T-helper 2 cell treated with Interferon-gamma antibody and Interleukin-4, amounts not matched to agents 5 μg/mL and 100 μg/mL, for 36 hours (primary cell): ENCODE measurements at regions not wholly inside any gene's neighbourhood (a gene's known extent, or its start where the extent isn't known, plus 50 kb on each side); places are given as distances from the start of the nearest gene placed in this dataset.
"Not testable (repeated sequence)": the region's sequence is repeated elsewhere in the genome, so short reads cannot be mapped to it uniquely, and the experiment has no call there.

Source experiments
- DNase-seq: peaks from one replicate; pipeline ENCODE4 v3.0.0; 2021; ENCODE audit warnings: low spot score
- H3K27ac Mint-ChIP-seq: one replicate; pipeline ENCODE4 v1.8.0; 2021; ENCODE audit warnings: mild to moderate bottlenecking, mixed read lengths
- H3K27me3 Mint-ChIP-seq: one replicate; pipeline ENCODE4 v1.8.0; 2021; ENCODE audit warnings: low read depth, mixed read lengths
- H3K36me3 Mint-ChIP-seq: one replicate; pipeline ENCODE4 v1.8.0; 2021; ENCODE audit warnings: low read depth, mixed read lengths
- H3K4me1 Mint-ChIP-seq: one replicate; pipeline ENCODE4 v1.8.0; 2021; ENCODE audit warnings: low read depth, mixed read lengths
- H3K4me3 Mint-ChIP-seq: one replicate; pipeline ENCODE4 v1.8.0; 2022; ENCODE audit warnings: mild to moderate bottlenecking, moderate library complexity, mixed read lengths
- H3K9me3 Mint-ChIP-seq: one replicate; pipeline ENCODE4 v1.8.0; 2021; ENCODE audit warnings: mixed read lengths

DNA sequence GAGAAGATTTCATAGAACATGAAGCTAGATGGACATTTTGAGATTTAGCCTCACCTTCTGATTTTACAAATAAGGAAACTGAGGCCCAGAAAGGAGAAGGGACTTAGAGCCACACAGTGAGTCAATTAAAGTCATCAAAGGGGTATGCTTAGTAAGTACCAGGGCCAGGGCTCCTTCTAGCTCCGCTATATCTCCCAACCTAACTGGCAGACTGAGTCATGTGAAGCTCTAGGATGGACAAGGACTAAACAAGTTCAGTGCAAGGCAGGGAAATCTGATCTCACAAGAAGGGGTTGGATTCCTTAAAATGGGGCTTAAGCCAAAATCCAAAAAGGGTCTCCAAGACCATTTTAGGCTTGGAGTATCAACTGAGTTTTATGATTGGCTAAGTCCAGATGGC is 215.8 kb downstream of the PHLDA1 start:
- H3K9me3 Mint-ChIP-seq, result no peaks in the 10 kb centered on the region
- no peaks in the 10 kb centered on the region for H3K36me3 Mint-ChIP-seq
- peaks cover 11% of the 10 kb centered on the region for H3K4me1 Mint-ChIP-seq
- H3K27ac Mint-ChIP-seq, result no peak overlapping the region
- DNase-seq, result no peak
- peaks cover 13% of the 10 kb centered on the region for H3K27me3 Mint-ChIP-seq
- no peak overlapping the region for H3K4me3 Mint-ChIP-seq

DNA sequence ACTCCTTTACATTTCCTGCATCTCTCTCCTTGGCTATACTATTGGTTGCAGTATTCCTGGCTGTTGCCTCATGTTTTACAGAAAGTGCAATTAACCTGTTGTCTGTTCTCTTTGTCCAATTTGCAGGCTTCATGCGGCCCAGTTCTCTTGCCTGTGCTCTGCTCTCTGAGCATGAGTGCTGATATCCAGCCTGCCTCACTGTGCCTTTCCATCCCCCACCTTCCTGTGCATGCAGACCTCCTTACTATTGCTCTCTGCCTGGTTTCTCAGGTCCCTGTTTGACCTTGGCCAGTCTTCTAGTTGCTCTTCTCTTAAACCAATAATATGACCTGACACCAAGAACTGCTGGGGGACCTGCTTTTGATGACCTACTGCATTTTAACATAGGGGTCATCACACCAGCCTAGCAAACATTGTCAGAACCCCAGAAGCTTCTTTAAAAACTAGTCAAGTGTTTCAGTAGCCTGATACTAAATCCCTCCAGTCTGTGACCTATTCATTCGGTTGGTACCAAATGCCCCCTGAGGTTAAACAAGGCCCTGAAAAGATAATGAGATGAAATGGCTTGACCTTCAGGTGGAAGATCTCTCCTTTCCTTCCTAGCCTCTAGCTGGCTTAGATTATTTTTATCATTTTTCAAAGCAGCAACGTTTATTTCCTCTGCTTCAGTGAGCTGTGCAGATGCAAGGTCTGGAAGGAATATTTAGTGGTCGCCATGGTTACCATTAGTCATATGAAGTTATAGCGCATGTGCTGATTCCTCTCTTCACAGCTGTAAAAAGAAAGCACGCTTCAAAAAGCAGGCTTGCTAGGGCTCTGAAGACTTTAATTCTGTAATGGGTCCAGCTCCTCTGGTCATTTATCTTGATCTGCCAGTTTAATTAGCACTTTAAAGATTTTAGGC is 216.5 kb downstream of the PHLDA1 start:
- no peaks in the 10 kb centered on the region for H3K9me3 Mint-ChIP-seq
- H3K36me3 Mint-ChIP-seq, result no peaks in the 10 kb centered on the region
- H3K4me1 Mint-ChIP-seq, result peaks cover 11% of the 10 kb centered on the region
- no peak for DNase-seq
- H3K27me3 Mint-ChIP-seq, result peaks cover 11% of the 10 kb centered on the region
- no peak overlapping the region for H3K4me3 Mint-ChIP-seq
- no peak overlapping the region for H3K27ac Mint-ChIP-seq

DNA sequence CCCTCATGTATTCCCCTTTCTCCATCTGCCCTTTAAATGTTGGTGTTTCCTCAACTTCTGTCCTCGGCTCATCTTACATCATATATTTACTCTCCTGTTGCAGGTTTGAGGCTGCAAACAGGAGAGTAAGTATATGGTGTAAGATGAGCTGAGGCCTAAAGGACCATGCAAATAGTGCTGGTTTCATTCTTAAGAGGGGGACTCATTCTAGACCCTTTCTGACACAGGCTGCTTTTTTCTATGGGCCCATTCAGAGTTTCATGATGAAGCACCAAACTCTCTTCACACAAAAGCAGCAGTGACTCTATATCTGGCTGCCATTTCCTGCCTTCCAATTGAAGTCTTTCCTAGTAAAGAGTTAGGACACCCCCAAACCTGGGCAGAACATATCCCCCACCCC is 218.5 kb downstream of the PHLDA1 start:
- no peak overlapping the region for H3K4me3 Mint-ChIP-seq
- no peak for DNase-seq
- H3K4me1 Mint-ChIP-seq, result peaks cover 11% of the 10 kb centered on the region

DNA sequence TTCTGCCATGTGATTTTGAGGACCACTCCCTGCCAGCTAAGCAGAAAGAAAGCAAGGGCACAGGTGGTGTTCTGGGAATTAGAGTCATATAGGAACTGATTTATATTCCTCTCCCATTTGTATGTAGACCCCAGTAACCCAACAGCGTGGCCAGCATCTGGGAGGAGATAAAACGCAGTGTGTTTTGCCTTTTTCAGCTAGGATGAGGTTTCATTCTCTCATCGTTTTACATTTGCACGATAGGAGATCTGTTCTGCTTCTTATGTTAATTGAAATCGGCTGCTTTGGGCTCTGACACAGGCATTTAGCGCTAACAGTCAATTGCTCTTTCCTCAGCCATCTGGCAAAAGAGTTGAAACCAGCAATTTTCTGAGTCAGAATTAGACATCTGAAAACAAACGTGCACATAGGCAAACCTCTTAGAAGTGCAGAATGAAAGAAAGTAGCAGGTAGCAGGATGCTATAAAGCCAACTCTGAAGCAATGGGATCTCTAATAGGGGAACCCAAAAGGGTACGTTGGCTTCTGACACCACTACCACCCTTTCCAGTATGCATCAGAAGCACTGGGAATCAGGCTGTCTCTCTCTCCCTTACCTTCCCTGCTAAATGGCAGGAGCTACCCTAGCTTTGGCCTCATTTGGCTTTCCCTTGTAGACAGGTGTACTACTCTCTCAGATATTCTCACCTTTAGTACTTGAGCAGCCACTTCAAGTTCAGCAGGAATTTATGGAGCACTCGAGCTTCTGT is 219.1 kb downstream of the PHLDA1 start:
- Mint-ChIP-seq H3K36me3 (no peaks in the 10 kb centered on the region), H3K4me1 (peaks cover 11% of the 10 kb centered on the region), H3K27ac (no peak overlapping the region), H3K4me3 (no peak overlapping the region), H3K9me3 (peaks cover 16% of the 10 kb centered on the region), H3K27me3 (peaks cover 8% of the 10 kb centered on the region)
- no peak for DNase-seq

More for the DNA sequence above, 218.5 kb downstream of the PHLDA1 start:
- no peak overlapping the region for H3K27ac Mint-ChIP-seq
- peaks cover 15% of the 10 kb centered on the region for H3K9me3 Mint-ChIP-seq
- peaks cover 8% of the 10 kb centered on the region for H3K27me3 Mint-ChIP-seq
- no peaks in the 10 kb centered on the region for H3K36me3 Mint-ChIP-seq

DNA sequence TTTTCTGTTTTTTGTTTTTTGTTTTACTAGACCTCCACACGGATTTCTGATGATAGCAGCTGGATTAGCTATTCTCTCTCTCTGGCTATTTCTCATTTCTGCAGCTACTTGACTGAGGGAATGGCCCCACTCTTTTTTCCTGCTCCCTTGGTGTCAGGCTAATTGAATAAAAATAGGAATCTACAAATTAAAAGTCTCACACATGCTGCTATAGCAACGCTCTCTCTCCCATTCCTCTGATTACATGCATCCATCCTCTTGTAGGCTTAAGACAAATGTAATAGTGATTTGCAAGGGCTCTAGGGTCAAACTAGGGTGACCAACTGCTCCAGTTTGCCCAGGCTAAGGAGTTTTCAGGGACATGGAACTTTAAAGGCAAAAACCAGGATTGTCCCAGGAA is 221.8 kb downstream of the PHLDA1 start:
- Mint-ChIP-seq H3K27me3 (peaks cover 8% of the 10 kb centered on the region), H3K27ac (no peak overlapping the region), H3K36me3 (no peaks in the 10 kb centered on the region), H3K4me3 (no peak overlapping the region), H3K4me1 (peaks cover 6% of the 10 kb centered on the region), H3K9me3 (peaks cover 16% of the 10 kb centered on the region)
- DNase-seq, result no peak

DNA sequence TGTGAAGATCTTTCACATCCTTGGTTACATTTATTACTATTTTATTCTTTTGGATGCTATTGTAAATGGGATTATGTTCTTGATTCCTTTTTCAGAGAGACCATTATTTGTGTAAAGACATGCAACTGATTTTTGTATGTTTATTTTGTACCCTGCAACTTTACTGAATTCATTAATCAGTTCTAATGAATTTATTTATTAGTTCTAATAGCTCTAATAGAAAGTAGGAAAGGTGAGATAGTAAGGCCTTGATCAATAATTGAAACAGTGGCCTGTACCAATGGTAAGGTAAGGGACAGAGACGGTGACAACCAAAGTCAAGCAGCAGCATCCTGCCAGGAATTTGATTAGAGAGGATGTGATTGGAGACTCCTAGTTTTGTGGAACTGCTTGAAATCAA is 224.1 kb downstream of the PHLDA1 start:
- Mint-ChIP-seq H3K27me3 (peaks cover 8% of the 10 kb centered on the region), H3K36me3 (no peaks in the 10 kb centered on the region), H3K4me3 (no peak overlapping the region), H3K9me3 (peaks cover 16% of the 10 kb centered on the region), H3K27ac (no peak overlapping the region), H3K4me1 (peaks cover 6% of the 10 kb centered on the region)
- DNase-seq, result no peak

DNA sequence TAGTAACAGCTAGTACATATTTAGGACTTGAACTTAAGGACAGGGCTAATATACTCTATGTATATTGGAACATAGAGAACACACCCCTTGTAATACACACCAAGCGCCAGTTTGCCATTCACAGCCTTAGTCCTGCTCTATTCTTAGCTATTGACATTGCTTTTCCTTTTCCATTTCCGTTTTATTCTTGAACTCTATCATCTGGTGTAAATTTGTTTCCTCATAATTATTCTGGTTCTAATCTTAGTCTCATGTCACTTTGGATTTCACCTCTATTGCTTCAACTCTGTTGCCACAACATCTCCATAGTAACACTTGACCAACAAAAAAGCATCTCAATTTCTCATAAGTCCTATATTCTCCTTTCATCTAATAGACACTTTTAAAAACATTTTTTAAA is 225.7 kb downstream of the PHLDA1 start:
- H3K27me3 Mint-ChIP-seq, result peaks cover 7% of the 10 kb centered on the region
- no peaks in the 10 kb centered on the region for H3K36me3 Mint-ChIP-seq
- no peak overlapping the region for H3K4me3 Mint-ChIP-seq
- DNase-seq, result no peak
- H3K27ac Mint-ChIP-seq, result no peak overlapping the region
- no peaks in the 10 kb centered on the region for H3K4me1 Mint-ChIP-seq
- H3K9me3 Mint-ChIP-seq, result peaks cover 19% of the 10 kb centered on the region

DNA sequence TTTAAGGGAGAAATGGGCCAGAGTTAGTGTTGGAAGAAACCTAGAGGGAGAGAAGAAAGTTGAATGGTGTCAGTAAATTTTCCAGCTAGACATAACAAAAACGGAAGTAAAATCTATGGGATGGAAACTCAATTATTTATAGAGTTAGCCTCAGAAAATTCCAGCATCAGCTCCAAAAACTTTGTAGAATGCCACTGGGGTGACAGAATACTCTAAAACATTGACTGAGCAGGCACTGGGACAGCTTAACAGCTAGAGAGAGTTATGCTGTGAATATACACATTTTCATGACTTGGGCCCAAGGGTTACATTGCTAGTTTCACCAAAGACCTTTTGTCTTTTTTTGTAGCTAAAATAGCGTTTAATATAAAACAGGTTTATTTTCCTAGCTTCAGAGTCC is 226.3 kb downstream of the PHLDA1 start:
- Mint-ChIP-seq H3K9me3 (peaks cover 19% of the 10 kb centered on the region), H3K27me3 (peaks cover 4% of the 10 kb centered on the region), H3K4me1 (no peaks in the 10 kb centered on the region), H3K27ac (no peak overlapping the region), H3K4me3 (no peak overlapping the region), H3K36me3 (no peaks in the 10 kb centered on the region)
- no peak for DNase-seq

DNA sequence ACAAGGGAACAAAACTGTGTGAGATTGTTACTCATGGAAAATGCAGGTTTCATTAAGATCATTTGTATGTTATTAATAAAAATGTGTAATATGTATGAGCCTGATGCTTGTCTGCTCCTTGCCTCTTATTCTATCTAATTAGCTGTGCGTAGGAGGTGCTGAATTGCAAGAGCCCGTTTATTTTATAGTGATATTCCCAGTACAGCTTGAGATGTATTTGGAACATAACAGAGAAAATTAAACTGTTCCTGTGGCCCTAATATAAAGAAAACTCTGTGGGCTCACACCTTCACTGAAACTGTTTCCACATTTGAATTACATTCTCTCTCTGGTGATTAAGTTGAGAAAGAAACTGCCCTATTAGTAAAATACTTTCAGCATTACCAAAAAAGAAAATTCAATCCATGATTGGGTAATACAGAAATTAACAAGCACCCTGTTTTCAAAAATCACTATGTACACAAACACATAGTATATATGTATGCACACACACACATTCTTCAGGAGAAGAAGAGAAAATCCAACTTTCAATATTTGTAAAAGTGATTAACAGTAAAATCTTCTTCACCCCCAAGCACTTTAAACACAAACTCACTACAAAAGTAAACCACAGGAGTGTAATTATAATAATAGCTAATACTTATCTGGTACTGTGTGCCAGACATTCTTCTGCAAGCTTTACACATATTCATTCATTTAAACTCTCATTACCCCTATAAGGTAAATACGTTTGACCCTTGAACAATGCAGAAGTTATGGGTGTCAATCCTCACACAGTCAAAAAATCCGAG is 233.2 kb downstream of the PHLDA1 start:
- no peaks in the 10 kb centered on the region for H3K4me1 Mint-ChIP-seq

DNA sequence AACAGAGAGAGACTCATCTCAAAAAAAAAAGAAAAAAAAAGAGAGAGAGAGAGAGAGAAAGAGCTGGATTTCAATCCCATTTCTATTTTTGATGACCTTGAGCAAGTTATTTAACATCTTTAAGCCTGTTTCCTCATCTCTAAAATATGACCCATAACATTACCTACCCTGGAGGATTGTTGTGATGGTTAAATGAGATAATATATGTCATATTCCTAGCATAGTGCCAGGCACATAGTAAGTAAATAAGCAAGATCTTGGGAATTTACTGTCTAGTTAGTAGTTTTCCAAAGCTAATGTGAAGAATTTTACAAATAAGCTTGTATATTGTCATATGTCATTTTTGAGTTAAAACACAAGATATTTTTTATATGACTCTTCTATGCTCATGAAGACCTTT is 236.5 kb downstream of the PHLDA1 start:
- Mint-ChIP-seq H3K27ac (no peak overlapping the region), H3K4me1 (peaks cover under 1% of the 10 kb centered on the region), H3K4me3 (no peak overlapping the region), H3K9me3 (no peaks in the 10 kb centered on the region), H3K27me3 (peaks cover 24% of the 10 kb centered on the region), H3K36me3 (no peaks in the 10 kb centered on the region)
- no peak for DNase-seq

More for the DNA sequence above, 233.2 kb downstream of the PHLDA1 start:
- no peak overlapping the region for H3K4me3 Mint-ChIP-seq
- peaks cover 25% of the 10 kb centered on the region for H3K27me3 Mint-ChIP-seq
- peaks cover 3% of the 10 kb centered on the region for H3K9me3 Mint-ChIP-seq
- H3K27ac Mint-ChIP-seq, result no peak overlapping the region
- DNase-seq, result no peak
- no peaks in the 10 kb centered on the region for H3K36me3 Mint-ChIP-seq

DNA sequence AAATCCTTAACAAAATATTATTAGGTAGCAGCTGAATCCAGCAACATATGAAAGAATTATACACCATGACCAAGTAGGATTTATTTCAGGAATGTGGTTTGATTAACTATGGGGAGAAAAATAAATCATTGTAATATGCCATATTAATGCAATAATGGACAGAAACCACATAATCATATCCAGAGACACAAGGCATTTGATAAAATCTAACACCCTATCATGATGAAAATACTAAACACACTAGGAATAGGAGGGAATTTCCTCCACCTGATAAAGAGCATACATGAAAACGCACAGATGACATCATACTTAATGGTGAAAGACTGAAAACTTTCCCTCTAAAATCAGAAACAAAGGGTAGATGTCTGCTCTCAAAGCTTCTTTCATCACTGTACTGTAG is 238.9 kb downstream of the PHLDA1 start:
- DNase-seq, result no peak
- Mint-ChIP-seq H3K27ac (no peak overlapping the region), H3K36me3 (no peaks in the 10 kb centered on the region), H3K27me3 (peaks cover 17% of the 10 kb centered on the region), H3K9me3 (no peaks in the 10 kb centered on the region), H3K4me1 (peaks cover 1% of the 10 kb centered on the region), H3K4me3 (no peak overlapping the region)

DNA sequence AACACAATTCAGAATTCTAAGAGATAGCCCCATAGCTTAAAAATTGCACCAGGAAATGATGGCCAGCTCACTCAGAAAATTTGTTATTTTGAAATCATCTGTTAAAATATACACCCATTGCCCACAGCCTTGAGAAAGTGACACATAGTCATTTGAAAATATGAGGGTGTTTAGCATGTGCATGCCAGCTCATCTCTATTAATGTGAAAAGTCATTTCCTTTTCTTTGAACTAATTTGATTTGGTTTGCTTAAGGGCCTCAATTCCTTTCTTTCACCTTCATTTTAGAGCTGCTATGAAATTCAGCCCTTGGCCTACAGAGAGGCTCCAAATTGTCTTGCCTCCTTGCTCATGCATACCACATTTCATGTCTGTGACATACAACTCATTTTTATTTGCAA is 241.4 kb downstream of the PHLDA1 start:
- H3K4me3 Mint-ChIP-seq, result no peak overlapping the region
- no peaks in the 10 kb centered on the region for H3K9me3 Mint-ChIP-seq
- H3K27me3 Mint-ChIP-seq, result peaks cover 12% of the 10 kb centered on the region
- no peaks in the 10 kb centered on the region for H3K36me3 Mint-ChIP-seq
- no peak overlapping the region for H3K27ac Mint-ChIP-seq
- H3K4me1 Mint-ChIP-seq, result peaks cover 1% of the 10 kb centered on the region
- no peak for DNase-seq

DNA sequence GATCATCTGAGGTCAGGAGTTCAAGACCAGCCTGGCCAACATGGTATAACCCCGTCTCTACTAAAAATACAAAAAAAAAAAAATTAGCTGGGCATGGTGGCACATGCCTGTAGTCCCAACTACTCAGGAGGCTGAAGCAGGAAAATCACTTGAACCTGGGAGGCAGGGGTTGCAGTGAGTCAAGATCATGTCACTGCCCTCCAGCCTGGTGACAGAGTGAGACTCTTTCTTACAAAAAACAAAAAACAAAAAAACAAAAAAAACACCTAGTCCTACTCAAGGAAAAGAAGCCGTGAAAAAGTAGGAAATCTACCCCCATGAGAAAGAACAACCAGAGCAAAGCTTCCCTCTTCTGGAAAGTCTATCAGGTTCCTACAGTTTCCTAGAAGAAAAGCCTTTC is 244.4 kb downstream of the PHLDA1 start:
- H3K36me3 Mint-ChIP-seq, H3K27me3 Mint-ChIP-seq, H3K4me1 Mint-ChIP-seq, H3K27ac Mint-ChIP-seq, DNase-seq, H3K9me3 Mint-ChIP-seq, H3K4me3 Mint-ChIP-seq: not testable (repeated sequence)

DNA sequence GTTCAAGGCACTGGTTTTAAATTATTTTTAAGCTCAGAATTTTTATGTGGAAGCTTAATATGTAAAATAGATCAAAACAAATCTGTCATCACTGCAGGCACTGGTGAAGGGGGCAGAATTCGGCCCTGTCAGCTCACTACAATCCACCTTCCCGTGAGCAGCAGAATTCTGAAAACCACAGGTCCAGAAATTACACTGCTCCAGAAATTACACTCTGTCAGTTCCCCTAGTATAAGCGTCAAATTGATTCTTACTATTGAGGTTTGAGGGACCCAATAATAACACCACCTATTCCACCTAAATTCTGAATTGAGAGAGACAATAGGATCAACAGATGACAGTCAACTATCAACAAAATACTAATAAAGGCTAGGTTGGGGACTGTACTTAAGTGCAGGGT is 245.5 kb downstream of the PHLDA1 start:
- Mint-ChIP-seq H3K4me3 (no peak overlapping the region), H3K27ac (no peak overlapping the region), H3K4me1 (peaks cover 6% of the 10 kb centered on the region), H3K27me3 (peaks cover 5% of the 10 kb centered on the region), H3K36me3 (no peaks in the 10 kb centered on the region), H3K9me3 (no peaks in the 10 kb centered on the region)
- no peak for DNase-seq
